GM19455 (cell line): ENCODE measurements at regions not wholly inside any gene's neighbourhood (a gene's known extent, or its start where the extent isn't known, plus 50 kb on each side); places are given as distances from the start of the nearest gene placed in this dataset.

Experiments
- ATAC-seq: cut with Tn5 transposase; IDR thresholded peaks from one replicate; pipeline ENCODE4 v1.9.1; 2021; ENCODE audit not compliant: unreplicated experiment

DNA sequence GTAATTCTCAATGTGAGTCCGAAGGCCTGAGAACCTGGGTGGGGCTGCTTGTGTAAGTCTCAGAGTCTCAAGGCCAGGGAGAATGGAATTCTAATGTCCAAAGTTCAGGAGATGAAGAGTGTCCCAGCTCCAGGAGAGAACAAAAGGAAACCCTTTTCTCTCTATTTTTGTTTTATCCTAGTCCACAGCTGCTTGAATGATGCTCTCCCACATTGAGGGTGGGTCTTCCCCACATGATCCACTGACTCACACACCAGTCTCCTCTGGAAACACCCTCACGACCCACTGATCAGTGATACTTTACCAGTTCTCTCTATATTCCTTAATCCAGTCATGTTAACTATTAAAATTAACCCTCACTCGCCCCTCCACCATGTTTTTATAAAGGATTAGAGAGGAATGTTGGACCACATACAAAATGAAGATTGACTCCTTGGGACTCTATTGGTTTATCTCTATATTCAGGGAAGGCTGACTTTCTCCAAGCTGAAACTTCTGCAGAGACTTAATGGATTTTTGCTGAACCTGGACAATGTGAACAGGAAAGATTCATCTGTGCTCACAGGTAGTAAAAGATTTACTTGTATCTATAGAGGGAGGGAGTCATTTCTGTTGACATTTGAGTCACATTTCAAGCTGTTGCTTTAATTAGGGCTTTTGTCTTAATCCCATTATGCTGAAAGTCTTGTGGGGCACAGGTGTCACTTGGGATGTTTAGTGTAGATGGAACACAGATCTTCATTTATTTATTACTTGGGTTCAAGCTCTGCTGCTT, 1061.0 kb upstream of the TMEM132C start:
- ATAC-seq: no peak

DNA sequence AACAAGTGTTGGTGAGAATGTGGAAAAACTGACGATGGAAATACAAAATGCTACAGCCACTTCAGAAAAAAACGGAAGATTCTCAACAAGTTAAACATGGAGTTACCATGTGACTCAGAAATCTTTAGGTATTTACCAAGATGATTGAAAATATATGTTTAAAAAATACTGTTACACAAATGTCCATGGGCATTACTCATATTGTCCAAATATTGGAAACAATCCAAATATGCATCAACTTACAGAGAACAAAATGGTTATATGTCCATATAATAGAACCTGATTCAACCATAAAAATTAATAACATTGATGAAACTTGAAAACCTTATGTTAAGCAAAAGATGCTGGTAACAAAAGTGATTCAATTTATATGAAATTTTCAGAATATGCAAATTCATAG, 1057.7 kb upstream of the TMEM132C start:
- ATAC-seq: no peak

DNA sequence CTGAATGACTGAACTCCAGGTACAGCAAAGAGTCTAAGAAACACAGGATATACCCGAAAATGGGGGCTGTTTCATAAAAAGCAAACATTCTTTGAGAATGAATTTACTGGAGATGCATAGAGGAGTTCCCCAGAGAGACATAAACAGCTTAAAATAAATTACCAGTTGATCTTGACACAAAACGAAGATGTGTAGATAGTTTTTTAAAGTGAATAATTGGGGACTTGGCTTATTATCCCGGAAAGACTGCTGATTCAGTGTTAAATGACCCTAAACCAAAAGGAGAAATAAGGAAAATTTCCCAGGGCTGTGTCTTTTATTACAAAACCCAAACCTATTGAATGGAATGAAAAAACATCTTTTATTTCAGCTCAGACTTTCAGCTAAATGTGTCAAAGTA, 1052.8 kb upstream of the TMEM132C start:
- ATAC-seq: no peak

DNA sequence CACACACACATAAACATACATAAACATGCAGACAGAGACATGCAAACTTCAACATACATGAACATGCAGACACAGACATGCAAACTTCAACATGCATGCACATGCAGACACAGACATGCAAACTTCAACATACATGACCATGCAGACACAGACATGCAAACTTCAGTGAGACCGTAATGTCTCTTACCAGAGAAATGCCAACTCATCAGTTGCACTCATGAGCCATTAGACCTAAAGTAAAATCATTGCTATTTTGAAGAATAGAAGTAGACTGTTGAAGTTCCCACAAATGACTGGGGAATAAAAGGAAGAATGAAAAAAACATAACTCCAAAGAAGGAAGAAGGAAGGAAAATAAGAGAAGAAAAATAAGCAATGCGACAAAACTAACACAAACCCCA, 1044.0 kb upstream of the TMEM132C start:
- ATAC-seq: no peak

DNA sequence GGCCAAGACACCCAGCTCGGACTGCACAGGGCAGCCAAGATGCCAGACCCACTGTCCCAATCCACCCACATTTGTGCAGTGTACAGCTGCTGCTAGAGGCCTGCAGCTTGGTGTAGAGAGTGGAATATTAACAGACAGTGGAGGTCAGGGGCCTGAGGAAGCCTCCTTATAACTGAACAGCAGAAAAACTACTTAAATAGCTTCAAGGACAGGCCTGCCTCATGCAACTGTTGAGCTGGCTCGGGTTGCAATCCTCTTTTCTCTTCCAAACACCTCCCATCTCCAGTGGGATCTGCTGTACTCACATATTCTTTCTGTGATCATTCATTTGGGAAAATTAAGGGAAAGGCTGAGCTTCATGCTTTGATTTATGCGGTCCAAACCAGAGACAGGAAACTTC, 1043.2 kb upstream of the TMEM132C start:
- no peak for ATAC-seq

DNA sequence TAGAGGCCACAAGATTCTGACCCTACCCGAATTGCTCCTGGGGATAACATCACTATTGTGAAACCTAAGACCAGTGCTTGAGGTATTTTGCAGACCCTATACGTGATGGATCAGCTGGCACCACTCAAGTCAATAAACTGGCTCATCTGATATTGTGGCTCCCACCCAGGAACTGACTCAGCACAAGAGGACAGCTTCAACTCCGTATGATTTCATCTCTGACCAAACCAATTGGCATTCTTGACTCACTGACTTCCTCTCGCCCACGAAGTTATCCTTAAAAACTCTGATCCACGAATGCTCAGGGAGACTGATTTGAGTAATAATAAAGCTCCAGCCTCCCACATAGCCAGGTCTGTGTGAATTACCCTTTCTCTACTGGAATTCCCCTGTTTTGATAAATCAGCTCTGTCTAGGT, 1036.1 kb upstream of the TMEM132C start:
- ATAC-seq: no peak

DNA sequence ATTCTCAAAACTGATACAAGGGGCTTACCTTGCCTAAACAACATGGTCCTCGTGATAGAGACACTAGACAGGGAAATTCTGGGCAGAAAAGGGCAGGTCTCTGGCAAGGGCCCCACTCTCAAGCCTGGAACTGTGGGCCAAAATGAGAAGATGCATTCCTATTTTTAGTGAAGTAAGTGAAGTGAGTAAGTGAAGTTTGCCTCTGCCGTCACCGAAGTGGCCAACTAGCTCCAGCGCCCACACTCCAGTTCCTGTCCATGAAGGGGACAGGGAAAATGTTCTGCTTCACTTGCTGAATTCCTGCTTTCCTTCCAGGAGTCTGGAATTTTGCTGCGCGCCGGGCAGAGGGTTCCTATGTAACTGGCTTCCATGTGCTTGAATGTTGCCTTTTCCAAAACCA, 1035.6 kb upstream of the TMEM132C start:
- ATAC-seq: no peak

DNA sequence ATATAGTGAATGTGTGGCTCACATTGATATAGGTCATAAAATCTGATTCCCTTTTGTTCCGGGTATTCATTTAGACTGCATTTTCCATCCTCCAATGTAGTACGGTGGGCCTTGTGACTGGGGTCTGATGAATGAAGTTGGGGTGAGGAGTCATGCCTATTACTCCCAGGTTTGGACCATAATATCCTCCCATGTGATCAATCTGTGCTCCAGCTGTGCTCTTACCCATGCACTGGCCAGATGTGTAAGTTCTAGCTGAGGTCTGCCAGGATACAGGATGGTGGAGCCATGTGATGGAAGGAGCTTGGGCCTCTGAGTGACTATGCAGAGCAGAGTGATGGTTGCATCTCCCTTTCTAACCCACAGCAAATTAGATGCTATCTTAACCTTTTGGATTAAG, 1034.0 kb upstream of the TMEM132C start:
- no peak for ATAC-seq

DNA sequence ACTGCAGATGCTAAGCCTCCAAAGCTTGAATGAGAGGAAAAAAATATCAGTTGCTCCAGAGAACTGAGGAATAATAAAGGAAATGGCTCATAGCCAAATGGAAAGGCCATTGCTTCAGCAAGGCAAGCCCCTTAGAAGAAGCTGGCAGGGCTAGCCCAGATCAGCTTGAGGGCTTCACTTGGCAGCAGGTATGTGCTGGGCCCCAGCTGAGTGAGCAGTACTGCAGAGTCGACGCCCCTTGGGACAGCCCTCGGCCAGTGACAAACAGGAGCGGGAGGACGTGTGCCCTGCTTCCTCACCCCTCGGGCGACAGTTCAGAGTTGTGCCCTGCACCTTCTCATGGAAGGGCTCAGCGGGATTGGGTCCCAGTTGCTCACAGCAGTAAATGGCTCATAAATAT, 1031.2 kb upstream of the TMEM132C start:
- ATAC-seq: no peak

DNA sequence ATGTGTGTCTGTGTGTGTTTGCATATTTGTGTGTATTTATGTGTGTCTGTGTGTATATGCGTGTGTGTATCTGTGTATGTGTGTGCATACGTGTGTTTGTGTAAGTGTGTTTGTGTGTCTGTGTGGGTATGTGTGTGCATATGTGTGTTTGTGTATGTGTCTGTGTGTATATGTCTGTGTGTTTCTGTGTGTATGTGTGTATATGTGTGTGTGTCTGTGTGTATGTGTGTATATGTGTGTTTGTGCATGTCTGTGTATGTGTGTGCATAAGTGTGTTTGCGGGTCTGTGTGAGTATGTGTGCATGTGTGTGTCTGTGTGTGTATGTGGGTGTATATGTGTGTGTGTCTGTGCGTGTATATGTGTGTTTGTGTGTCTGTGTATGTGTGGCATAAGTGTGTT, 1030.5 kb upstream of the TMEM132C start:
- no peak for ATAC-seq

DNA sequence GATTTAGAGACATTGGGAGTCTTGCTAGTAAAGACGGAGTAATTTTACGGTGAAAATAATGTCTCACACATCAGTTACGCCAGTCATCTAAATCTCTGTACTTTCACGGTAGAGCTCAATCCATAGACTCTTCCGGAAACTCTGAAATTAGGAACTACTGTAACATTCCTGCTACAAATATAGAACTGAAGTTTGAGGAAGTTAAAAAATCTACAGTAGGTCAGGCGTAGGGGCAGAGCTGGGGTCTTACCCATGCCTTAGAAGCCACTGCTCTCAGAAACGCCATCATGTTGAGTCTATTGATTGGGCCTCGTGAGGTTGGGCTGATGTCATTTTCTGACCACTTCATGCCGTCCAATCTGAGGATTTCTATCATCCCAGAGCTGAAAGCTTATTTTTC, 1029.8 kb upstream of the TMEM132C start:
- ATAC-seq: no peak

DNA sequence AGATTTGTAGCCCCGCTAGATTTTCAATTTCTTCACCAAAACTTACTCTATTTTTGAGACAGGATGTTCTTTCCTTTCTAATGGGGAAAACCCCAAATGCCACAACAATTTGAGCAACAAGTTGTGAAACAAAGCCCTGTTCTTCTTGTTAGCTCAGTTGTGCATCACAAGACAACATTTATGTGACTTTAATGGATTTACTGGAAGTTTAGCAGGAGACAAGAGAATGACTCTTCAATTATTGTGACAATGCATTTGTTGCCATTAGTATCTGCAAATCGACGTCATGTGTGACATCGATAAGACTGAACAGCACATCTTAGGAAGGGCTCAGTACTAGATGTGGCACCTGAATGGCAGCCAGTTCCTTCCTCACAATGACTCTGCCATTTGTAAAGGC, 1028.9 kb upstream of the TMEM132C start:
- no peak for ATAC-seq

DNA sequence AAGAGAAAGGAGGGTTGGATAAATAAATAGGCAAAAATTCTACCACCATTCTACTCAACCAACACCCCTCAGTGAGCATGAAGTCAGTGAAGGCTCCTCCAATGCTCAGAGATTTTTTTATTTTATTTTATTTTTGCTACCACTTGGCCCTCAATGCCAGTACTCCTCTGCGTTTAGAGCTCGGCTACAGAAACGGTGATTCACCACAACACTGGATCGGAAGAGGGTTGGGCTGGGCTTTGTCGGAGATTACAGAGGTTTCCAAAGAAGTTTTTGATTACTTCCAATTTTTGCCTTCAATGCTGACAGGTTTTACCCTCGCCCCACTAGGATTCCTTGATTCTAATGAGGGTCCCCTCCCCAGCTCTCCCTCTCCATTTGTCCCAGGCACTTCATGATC, 1027.2 kb upstream of the TMEM132C start:
- ATAC-seq: no peak

DNA sequence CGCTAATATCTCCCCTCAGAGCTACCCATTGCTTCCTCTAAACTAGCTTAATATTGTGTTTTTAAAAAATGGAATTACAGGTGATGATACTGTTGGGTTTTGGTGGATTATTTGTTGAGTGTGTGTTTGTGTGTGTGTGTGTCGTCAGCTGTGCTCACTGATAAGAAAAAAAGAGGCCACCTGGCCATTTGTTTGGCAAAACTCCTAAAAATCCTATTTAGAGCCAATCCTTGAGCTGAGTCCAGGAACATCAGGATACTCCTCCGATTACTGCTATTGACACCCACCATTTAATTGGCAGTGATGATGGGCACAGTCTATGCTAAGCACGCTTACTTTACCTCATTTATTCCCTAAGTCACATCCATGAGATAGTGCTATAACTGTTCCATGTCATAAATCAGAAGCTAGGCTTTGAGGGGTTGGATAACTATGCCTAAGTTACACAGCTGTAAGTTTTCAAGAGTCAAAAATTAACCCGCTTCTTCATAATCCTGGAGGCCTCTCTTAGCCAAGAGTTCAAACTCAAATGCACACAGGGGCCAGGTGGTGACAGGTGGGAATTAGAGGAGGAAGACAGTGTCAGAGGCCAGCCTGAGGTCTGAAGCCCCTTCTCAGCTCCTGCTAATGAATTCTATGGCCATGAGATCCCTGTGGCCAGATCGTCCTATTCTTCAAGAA, 1026.6 kb upstream of the TMEM132C start:
- no peak for ATAC-seq

DNA sequence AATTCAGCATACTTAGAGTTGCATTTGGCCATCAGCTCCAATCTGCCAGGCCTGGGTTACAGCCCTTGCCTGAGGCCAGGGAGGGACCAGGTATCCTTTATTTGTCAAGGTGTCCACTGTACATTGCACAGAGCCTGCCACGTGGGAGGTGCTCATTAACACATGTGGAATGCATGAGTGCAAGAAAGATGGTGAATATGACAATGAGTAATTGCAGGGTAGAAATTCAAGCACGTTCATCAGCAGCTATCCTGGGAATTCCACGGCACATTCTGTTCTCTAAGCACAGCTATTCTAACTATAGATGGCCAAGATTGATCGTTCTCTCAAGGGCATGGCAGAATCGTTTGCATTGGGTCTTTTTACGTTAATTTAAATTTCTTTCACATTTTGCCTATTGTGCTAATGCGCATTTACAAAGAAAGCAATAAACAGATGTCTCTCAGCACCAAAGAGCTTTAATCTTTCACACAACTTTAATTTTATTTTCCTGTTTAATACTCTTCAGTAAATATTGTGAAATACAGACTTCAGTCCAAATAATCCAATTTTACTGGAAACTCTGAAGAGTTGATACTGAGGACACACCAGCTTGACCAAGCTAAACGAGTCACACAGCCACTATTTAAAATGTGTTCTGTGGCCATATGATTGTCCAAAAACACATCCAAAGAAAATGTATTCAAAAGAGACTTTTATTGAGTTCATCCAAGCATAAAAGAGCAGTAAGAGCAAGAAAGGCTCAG, 1025.7 kb upstream of the TMEM132C start:
- no peak for ATAC-seq

DNA sequence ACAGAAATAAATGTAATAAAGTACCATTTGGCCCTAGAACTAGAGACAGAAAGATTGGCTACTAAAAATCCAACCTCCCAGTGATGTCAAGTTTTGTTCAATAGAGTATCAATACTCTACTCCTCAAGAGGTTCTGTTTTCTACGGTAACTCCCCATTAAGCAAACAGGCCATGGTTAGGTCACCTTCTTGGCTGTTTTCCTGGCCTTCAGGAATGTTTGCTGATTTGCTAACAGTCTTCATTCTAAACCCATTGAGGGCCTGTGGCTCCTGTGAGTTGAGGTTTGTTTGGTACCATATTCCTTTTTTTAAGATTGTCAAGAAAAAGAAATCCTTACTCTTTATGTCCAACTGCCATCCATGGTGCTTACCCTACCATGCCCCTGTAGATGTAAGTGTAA, 1022.0 kb upstream of the TMEM132C start:
- no peak for ATAC-seq

DNA sequence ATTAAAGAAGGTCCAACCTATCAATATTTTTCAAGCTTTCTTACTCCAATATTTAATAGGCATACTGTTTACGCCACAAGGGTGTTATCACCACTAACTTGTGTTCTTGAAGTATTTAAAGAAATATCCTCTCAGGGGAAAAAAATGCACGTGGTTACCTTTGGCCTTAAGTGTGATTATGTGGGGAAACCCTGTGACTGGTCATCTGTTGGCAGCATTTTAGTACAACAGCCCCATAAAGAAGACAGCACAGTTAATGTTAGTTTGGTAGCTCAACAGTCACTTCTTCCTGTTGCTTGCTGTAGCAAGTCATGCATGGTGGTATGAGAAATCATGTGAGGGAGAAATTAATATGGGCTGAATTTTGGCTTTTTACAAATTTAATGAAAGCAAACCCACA, 1021.5 kb upstream of the TMEM132C start:
- ATAC-seq: no peak

DNA sequence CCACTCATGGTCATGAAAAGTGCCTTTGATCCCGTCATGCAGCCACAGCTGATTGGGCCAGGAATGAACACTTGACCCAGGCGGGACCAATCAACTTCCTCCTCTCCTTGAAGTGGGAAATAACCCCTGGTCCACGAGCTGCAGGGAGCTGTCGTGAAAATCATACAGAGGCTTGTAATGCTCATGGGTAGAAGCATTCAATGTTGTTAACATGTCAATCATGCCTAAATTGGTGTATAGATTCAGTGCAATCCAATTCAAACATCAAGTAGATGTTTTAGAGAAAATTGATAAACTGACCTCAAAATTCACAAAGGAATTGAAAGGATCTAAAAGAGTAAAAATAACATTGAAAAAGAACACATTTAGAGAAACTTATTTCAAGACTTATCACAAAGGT, 1019.0 kb upstream of the TMEM132C start:
- ATAC-seq: no peak

DNA sequence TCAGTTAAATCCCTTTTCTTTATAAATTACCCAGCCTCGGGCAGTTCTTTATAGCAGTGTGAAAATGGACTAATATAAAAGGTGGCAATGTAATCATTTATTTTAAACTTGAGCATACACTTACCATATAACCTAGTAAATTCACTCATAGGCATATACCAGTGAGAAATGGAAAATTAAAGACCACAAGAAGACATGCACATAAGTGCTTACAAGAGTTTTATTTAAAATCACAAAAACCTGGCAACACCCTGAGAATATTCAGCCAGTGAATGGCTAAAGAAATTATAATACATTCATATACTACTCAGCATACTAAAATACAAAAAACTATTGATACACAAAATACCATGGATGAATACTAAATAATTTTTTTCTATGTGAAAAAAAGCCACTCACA, 1017.5 kb upstream of the TMEM132C start:
- no peak for ATAC-seq

DNA sequence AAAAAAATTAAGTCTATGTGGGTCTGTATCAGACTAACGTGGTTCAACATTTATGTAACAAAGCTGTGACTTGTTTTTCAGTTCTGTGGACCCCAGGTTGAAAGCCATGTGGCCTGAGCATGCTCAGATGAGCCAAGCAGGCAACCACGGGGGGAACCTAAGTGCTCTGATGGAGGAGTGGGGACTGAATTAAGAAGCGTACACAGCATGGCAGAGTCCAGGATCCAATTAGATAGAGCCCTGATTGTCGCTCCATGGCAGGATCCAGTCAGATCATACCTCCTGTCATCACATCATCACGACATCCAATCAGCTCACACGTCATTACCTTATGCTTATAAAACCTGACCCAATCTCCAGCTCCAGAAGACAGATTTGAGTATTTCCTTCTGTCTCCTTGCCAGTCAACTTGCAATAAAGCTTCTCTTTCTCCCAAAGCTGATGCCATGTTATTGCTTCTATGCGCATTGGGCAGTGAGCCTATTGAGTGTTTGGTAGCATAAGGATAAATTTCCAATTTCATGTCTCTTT, 1013.1 kb upstream of the TMEM132C start:
- no peak for ATAC-seq

DNA sequence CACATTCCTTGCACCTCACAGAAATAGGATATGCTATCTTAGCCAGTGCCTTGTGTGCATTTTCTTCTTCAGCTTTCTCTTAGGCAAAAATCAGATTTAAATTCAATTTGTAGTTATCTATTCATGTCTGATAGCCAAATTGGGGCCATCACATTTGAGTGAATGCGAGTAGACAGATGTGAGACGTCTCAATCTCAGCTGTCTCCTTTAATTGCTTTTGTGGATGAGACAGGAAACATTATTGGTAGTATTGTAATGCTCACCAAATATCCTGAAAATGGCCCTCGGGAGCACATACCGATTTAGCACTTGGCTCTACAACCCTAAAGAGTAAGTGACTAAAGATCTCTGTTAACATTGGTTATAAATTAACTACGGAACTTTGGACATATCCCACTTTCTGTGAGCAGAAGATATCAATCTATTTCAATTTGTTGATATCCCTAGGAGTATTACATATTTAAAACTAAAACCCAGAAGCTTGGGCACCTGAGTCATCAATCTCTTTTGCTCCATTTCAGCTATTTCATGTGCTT, 1012.5 kb upstream of the TMEM132C start:
- ATAC-seq: no peak
